ENCODE measurements at regions not wholly inside any gene's neighbourhood (a gene's known extent, or its start where the extent isn't known, plus 50 kb on each side); places are given as distances from the start of the nearest gene placed in this dataset.

- 96 to 100% methylated on average over 2 of the region's 2 CpGs for WGBS, 2 experiments
- Histone ChIP-seq H3K36me3 (ENCODE audit: control insufficient read depth, insufficient read depth, low read length) (no peaks in the 10 kb centered on the region), H3K27ac (ENCODE audit: insufficient read depth, low read depth, low read length, poor library complexity, severe bottlenecking) (no peak overlapping the region), H3K4me1 (ENCODE audit: control insufficient read depth, insufficient read depth, low read length) (peaks cover 7% of the 10 kb centered on the region), H3K27me3 (ENCODE audit: control insufficient read depth, insufficient read depth, low read length, poor library complexity, severe bottlenecking) (no peaks in the 10 kb centered on the region), H3K9me3 (ENCODE audit: control insufficient read depth, low read length) (no peaks in the 10 kb centered on the region), H3K4me3 (ENCODE audit: insufficient read depth, low read depth, low read length) (no peak overlapping the region)
These were observed 636.6 kb downstream of the MED13L start for GRCh38 chr12:115640929-115641328.

- no peak overlapping the region for H3K27ac ChIP-seq (ENCODE audit: insufficient read depth, low read depth, low read length, poor library complexity, severe bottlenecking)
- no peak overlapping the region for H3K4me3 ChIP-seq (ENCODE audit: insufficient read depth, low read depth, low read length)
- no peaks in the 10 kb centered on the region for H3K27me3 ChIP-seq (ENCODE audit: control insufficient read depth, insufficient read depth, low read length, poor library complexity, severe bottlenecking)
- H3K36me3 ChIP-seq (ENCODE audit: control insufficient read depth, insufficient read depth, low read length) = no peaks in the 10 kb centered on the region
- WGBS, 2 experiments = 86 to 87% methylated on average over 5 of the region's 5 CpGs
- no peaks in the 10 kb centered on the region for H3K9me3 ChIP-seq (ENCODE audit: control insufficient read depth, low read length)
- H3K4me1 ChIP-seq (ENCODE audit: control insufficient read depth, insufficient read depth, low read length) = peaks cover 7% of the 10 kb centered on the region
These were observed 637.9 kb downstream of the MED13L start for GRCh38 chr12:115639648-115640012.

- Histone ChIP-seq H3K27ac (ENCODE audit: insufficient read depth, low read depth, low read length, poor library complexity, severe bottlenecking) (no peak overlapping the region), H3K4me1 (ENCODE audit: control insufficient read depth, insufficient read depth, low read length) (peaks cover 7% of the 10 kb centered on the region), H3K9me3 (ENCODE audit: control insufficient read depth, low read length) (no peaks in the 10 kb centered on the region), H3K36me3 (ENCODE audit: control insufficient read depth, insufficient read depth, low read length) (no peaks in the 10 kb centered on the region), H3K27me3 (ENCODE audit: control insufficient read depth, insufficient read depth, low read length, poor library complexity, severe bottlenecking) (no peaks in the 10 kb centered on the region), H3K4me3 (ENCODE audit: insufficient read depth, low read depth, low read length) (no peak overlapping the region)
- 69 to 70% methylated on average over 13 of the region's 13 CpGs for WGBS, 2 experiments
These were observed 638.5 kb downstream of the MED13L start for GRCh38 chr12:115638733-115639647.

- WGBS, 2 experiments = 92 to 95% methylated on average over 9 of the region's 9 CpGs
- Histone ChIP-seq H3K4me3 (ENCODE audit: insufficient read depth, low read depth, low read length) (no peak overlapping the region), H3K4me1 (ENCODE audit: control insufficient read depth, insufficient read depth, low read length) (peaks cover 7% of the 10 kb centered on the region), H3K36me3 (ENCODE audit: control insufficient read depth, insufficient read depth, low read length) (no peaks in the 10 kb centered on the region), H3K27ac (ENCODE audit: insufficient read depth, low read depth, low read length, poor library complexity, severe bottlenecking) (no peak overlapping the region), H3K27me3 (ENCODE audit: control insufficient read depth, insufficient read depth, low read length, poor library complexity, severe bottlenecking) (no peaks in the 10 kb centered on the region), H3K9me3 (ENCODE audit: control insufficient read depth, low read length) (no peaks in the 10 kb centered on the region)
These were observed 640.9 kb downstream of the MED13L start for GRCh38 chr12:115636546-115636945.

- H3K4me3 ChIP-seq (ENCODE audit: insufficient read depth, low read depth, low read length) = no peak overlapping the region
These were observed 645.2 kb downstream of the MED13L start for GRCh38 chr12:115632308-115632707.

GRCh38 chr12:115630136-115630535, 647.4 kb downstream of the MED13L start:
- no peaks in the 10 kb centered on the region for H3K4me1 ChIP-seq (ENCODE audit: control insufficient read depth, insufficient read depth, low read length)
- H3K4me3 ChIP-seq (ENCODE audit: insufficient read depth, low read depth, low read length) = no peak overlapping the region
- 73 to 77% methylated on average over 8 of the region's 8 CpGs for WGBS, 2 experiments
- H3K27ac ChIP-seq (ENCODE audit: insufficient read depth, low read depth, low read length, poor library complexity, severe bottlenecking) = no peak overlapping the region
- no peaks in the 10 kb centered on the region for H3K9me3 ChIP-seq (ENCODE audit: control insufficient read depth, low read length)
- no peaks in the 10 kb centered on the region for H3K36me3 ChIP-seq (ENCODE audit: control insufficient read depth, insufficient read depth, low read length)
- no peaks in the 10 kb centered on the region for H3K27me3 ChIP-seq (ENCODE audit: control insufficient read depth, insufficient read depth, low read length, poor library complexity, severe bottlenecking)

More at GRCh38 chr12:115632308-115632707, 645.2 kb downstream of the MED13L start:
- H3K36me3 ChIP-seq (ENCODE audit: control insufficient read depth, insufficient read depth, low read length) = no peaks in the 10 kb centered on the region
- no peaks in the 10 kb centered on the region for H3K27me3 ChIP-seq (ENCODE audit: control insufficient read depth, insufficient read depth, low read length, poor library complexity, severe bottlenecking)
- H3K4me1 ChIP-seq (ENCODE audit: control insufficient read depth, insufficient read depth, low read length) = no peaks in the 10 kb centered on the region
- no peak overlapping the region for H3K27ac ChIP-seq (ENCODE audit: insufficient read depth, low read depth, low read length, poor library complexity, severe bottlenecking)
- H3K9me3 ChIP-seq (ENCODE audit: control insufficient read depth, low read length) = no peaks in the 10 kb centered on the region

- no peak overlapping the region for H3K27ac ChIP-seq (ENCODE audit: insufficient read depth, low read depth, low read length, poor library complexity, severe bottlenecking)
- no peaks in the 10 kb centered on the region for H3K9me3 ChIP-seq (ENCODE audit: control insufficient read depth, low read length)
- 83 to 90% methylated on average over 3 of the region's 3 CpGs for WGBS, 2 experiments
- H3K27me3 ChIP-seq (ENCODE audit: control insufficient read depth, insufficient read depth, low read length, poor library complexity, severe bottlenecking) = no peaks in the 10 kb centered on the region
- H3K4me1 ChIP-seq (ENCODE audit: control insufficient read depth, insufficient read depth, low read length) = no peaks in the 10 kb centered on the region
- H3K4me3 ChIP-seq (ENCODE audit: insufficient read depth, low read depth, low read length) = no peak overlapping the region
- H3K36me3 ChIP-seq (ENCODE audit: control insufficient read depth, insufficient read depth, low read length) = no peaks in the 10 kb centered on the region
These were observed 651.3 kb downstream of the MED13L start for GRCh38 chr12:115626210-115626609.

GRCh38 chr12:115623764-115624334, 653.6 kb downstream of the MED13L start:
- Histone ChIP-seq H3K4me3 (ENCODE audit: insufficient read depth, low read depth, low read length) (no peak overlapping the region), H3K36me3 (ENCODE audit: control insufficient read depth, insufficient read depth, low read length) (no peaks in the 10 kb centered on the region), H3K4me1 (ENCODE audit: control insufficient read depth, insufficient read depth, low read length) (no peaks in the 10 kb centered on the region), H3K9me3 (ENCODE audit: control insufficient read depth, low read length) (no peaks in the 10 kb centered on the region), H3K27ac (ENCODE audit: insufficient read depth, low read depth, low read length, poor library complexity, severe bottlenecking) (no peak overlapping the region), H3K27me3 (ENCODE audit: control insufficient read depth, insufficient read depth, low read length, poor library complexity, severe bottlenecking) (no peaks in the 10 kb centered on the region)
- 39 to 40% methylated on average over 18 of the region's 18 CpGs for WGBS, 2 experiments

GRCh38 chr12:115623275-115623674, 654.2 kb downstream of the MED13L start:
- no peaks in the 10 kb centered on the region for H3K4me1 ChIP-seq (ENCODE audit: control insufficient read depth, insufficient read depth, low read length)
- H3K27ac ChIP-seq (ENCODE audit: insufficient read depth, low read depth, low read length, poor library complexity, severe bottlenecking) = no peak overlapping the region
- 91 to 92% methylated on average over 4 to 5 of the region's 5 CpGs for WGBS, 2 experiments
- H3K4me3 ChIP-seq (ENCODE audit: insufficient read depth, low read depth, low read length) = no peak overlapping the region
- H3K27me3 ChIP-seq (ENCODE audit: control insufficient read depth, insufficient read depth, low read length, poor library complexity, severe bottlenecking) = no peaks in the 10 kb centered on the region
- H3K9me3 ChIP-seq (ENCODE audit: control insufficient read depth, low read length) = no peaks in the 10 kb centered on the region
- H3K36me3 ChIP-seq (ENCODE audit: control insufficient read depth, insufficient read depth, low read length) = no peaks in the 10 kb centered on the region

- Histone ChIP-seq H3K4me3 (ENCODE audit: insufficient read depth, low read depth, low read length) (no peak overlapping the region), H3K27ac (ENCODE audit: insufficient read depth, low read depth, low read length, poor library complexity, severe bottlenecking) (no peak overlapping the region), H3K9me3 (ENCODE audit: control insufficient read depth, low read length) (no peaks in the 10 kb centered on the region), H3K36me3 (ENCODE audit: control insufficient read depth, insufficient read depth, low read length) (no peaks in the 10 kb centered on the region), H3K27me3 (ENCODE audit: control insufficient read depth, insufficient read depth, low read length, poor library complexity, severe bottlenecking) (no peaks in the 10 kb centered on the region), H3K4me1 (ENCODE audit: control insufficient read depth, insufficient read depth, low read length) (no peaks in the 10 kb centered on the region)
- WGBS, 2 experiments = 82 to 89% methylated on average over 4 of the region's 4 CpGs
These were observed 656.7 kb downstream of the MED13L start for GRCh38 chr12:115620816-115621215.
